NCI-H345 treated with DMSO at 0.1 percent for 48 hours (cell line): ENCODE measurements at regions not wholly inside any gene's neighbourhood (a gene's known extent, or its start where the extent isn't known, plus 50 kb on each side); places are given as distances from the start of the nearest gene placed in this dataset.
"Not testable (repeated sequence)": the region's sequence is repeated elsewhere in the genome, so short reads cannot be mapped to it uniquely, and the experiment has no call there.

Experiments
- DNase-seq: peaks from one replicate; lab custom pipeline; 2025; ENCODE audit not compliant: unreplicated experiment; lab: John Stamatoyannopoulos, UW

GRCh38 chr1:79950511-79950910 lies 944.0 kb upstream of the ADGRL4 start:
- no peak for DNase-seq

GRCh38 chr1:79945391-79945790 lies 938.9 kb upstream of the ADGRL4 start:
- DNase-seq: no peak

- DNase-seq: no peak
These were observed 922.8 kb upstream of the ADGRL4 start for GRCh38 chr1:79929356-79929755.

GRCh38 chr1:79928901-79929300 lies 922.4 kb upstream of the ADGRL4 start:
- no peak for DNase-seq

GRCh38 chr1:79920960-79921669 lies 914.6 kb upstream of the ADGRL4 start:
- DNase-seq: no peak

GRCh38 chr1:79914896-79915295 lies 908.4 kb upstream of the ADGRL4 start:
- no peak for DNase-seq

- no peak for DNase-seq
These were observed 906.3 kb upstream of the ADGRL4 start for GRCh38 chr1:79912813-79913212.

GRCh38 chr1:79903321-79903720 lies 896.8 kb upstream of the ADGRL4 start:
- DNase-seq: no peak

GRCh38 chr1:79902418-79902817 lies 895.9 kb upstream of the ADGRL4 start:
- no peak for DNase-seq

- DNase-seq: no peak
These were observed 893.4 kb upstream of the ADGRL4 start for GRCh38 chr1:79899914-79900313.

- no peak for DNase-seq
These were observed 889.6 kb upstream of the ADGRL4 start for GRCh38 chr1:79896140-79896539.

- DNase-seq: no peak
These were observed 889.0 kb upstream of the ADGRL4 start for GRCh38 chr1:79895573-79895972.

GRCh38 chr1:79894129-79894528 lies 887.6 kb upstream of the ADGRL4 start:
- DNase-seq: not testable (repeated sequence)

GRCh38 chr1:79887059-79887458 lies 880.5 kb upstream of the ADGRL4 start:
- DNase-seq: no peak

GRCh38 chr1:79885101-79885500 lies 878.6 kb upstream of the ADGRL4 start:
- no peak for DNase-seq

GRCh38 chr1:79877086-79877485 lies 870.6 kb upstream of the ADGRL4 start:
- DNase-seq: no peak

- no peak for DNase-seq
These were observed 868.7 kb upstream of the ADGRL4 start for GRCh38 chr1:79875187-79875586.

GRCh38 chr1:79874289-79874688 lies 867.8 kb upstream of the ADGRL4 start:
- DNase-seq: no peak

GRCh38 chr1:79859212-79859948 lies 852.9 kb upstream of the ADGRL4 start:
- DNase-seq: no peak

GRCh38 chr1:79852004-79852403 lies 845.5 kb upstream of the ADGRL4 start:
- DNase-seq: no peak

GRCh38 chr1:79849388-79849787 lies 842.9 kb upstream of the ADGRL4 start:
- DNase-seq: no peak

GRCh38 chr1:79848316-79848715 lies 841.8 kb upstream of the ADGRL4 start:
- DNase-seq: no peak

GRCh38 chr1:79847700-79848099 lies 841.2 kb upstream of the ADGRL4 start:
- no peak for DNase-seq
